ENCODE measurements at regions not wholly inside any gene's neighbourhood (a gene's known extent, or its start where the extent isn't known, plus 50 kb on each side); places are given as distances from the start of the nearest gene placed in this dataset.

- TF ChIP-seq CTCF (IDR thresholded peaks at IDR 0.05; ENCODE audit: insufficient read depth, low read depth, low read length): no peak
- TF ChIP-seq EZH2 (IDR thresholded peaks at IDR 0.05; ENCODE audit: insufficient read depth, low read length): no peak
These were observed 204.4 kb downstream of the IRF8 start for GRCh38 chr16:86103320-86103719.

Measured in astrocyte (in vitro differentiated cells and primary cell).